ENCODE measurements at regions not wholly inside any gene's neighbourhood (a gene's known extent, or its start where the extent isn't known, plus 50 kb on each side); places are given as distances from the start of the nearest gene placed in this dataset.

DNA sequence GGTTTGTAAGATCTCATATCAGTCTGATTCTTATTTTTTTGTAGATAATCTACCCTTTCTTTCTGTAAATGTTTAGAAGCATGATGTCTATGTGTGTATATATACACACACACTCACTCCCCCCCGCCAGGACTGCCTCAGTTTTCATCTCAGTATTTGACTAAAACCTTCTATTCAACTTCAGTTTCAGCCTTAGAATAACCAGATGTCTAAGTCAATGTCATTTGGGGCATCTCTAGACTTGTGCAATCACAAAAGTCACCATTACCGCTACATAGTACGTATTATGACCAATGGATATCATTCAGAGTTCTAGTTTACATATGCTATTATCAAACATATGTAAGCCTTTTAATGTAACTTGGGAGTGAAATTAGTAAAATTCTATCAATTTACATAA is 53.3 kb upstream of the BOLA1 start:
- no peak for TF ChIP-seq EZH2 (IDR thresholded peaks at IDR 0.05; ENCODE audit: insufficient read depth, low read length)
- TF ChIP-seq, protein P1, sequence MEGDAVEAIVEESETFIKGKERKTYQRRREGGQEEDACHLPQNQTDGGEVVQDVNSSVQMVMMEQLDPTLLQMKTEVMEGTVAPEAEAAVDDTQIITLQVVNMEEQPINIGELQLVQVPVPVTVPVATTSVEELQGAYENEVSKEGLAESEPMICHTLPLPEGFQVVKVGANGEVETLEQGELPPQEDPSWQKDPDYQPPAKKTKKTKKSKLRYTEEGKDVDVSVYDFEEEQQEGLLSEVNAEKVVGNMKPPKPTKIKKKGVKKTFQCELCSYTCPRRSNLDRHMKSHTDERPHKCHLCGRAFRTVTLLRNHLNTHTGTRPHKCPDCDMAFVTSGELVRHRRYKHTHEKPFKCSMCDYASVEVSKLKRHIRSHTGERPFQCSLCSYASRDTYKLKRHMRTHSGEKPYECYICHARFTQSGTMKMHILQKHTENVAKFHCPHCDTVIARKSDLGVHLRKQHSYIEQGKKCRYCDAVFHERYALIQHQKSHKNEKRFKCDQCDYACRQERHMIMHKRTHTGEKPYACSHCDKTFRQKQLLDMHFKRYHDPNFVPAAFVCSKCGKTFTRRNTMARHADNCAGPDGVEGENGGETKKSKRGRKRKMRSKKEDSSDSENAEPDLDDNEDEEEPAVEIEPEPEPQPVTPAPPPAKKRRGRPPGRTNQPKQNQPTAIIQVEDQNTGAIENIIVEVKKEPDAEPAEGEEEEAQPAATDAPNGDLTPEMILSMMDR (IDR thresholded peaks at IDR 0.05; ENCODE audit: insufficient read depth, low read depth, low read length) = no peak
